NB4 (cell line): ENCODE measurements at regions not wholly inside any gene's neighbourhood (a gene's known extent, or its start where the extent isn't known, plus 50 kb on each side); places are given as distances from the start of the nearest gene placed in this dataset.

Source experiments
- DNase-seq: peaks from one replicate; pipeline ENCODE4 v3.0.0; 2010; ENCODE audit warnings: low read depth
- H3K4me3 ChIP-seq: one replicate; pipeline ENCODE4 v1.5.1; 2011; ENCODE audit warnings: mild to moderate bottlenecking, low read depth, low read length, moderate library complexity
- MYC ChIP-seq: IDR thresholded peaks from 2 replicates; pipeline ENCODE4 v1.6.1; 2011; ENCODE audit warnings: low read depth, low read length
- POLR2A ChIP-seq: IDR thresholded peaks from 2 replicates; pipeline ENCODE4 v1.6.1; 2011; ENCODE audit warnings: mild to moderate bottlenecking; ENCODE audit not compliant: insufficient read length; ENCODE audit errors: extremely low read depth
- TF ChIP-seq, protein P1 (sequence below): IDR thresholded peaks from 2 replicates; pipeline ENCODE4 v1.6.1; 2011; ENCODE audit warnings: low read depth, low read length
- TF ChIP-seq, protein P2 (sequence below): IDR thresholded peaks from one replicate; pipeline ENCODE4 v1.5.1; 2012; ENCODE audit warnings: low read depth, low read length

DNA sequence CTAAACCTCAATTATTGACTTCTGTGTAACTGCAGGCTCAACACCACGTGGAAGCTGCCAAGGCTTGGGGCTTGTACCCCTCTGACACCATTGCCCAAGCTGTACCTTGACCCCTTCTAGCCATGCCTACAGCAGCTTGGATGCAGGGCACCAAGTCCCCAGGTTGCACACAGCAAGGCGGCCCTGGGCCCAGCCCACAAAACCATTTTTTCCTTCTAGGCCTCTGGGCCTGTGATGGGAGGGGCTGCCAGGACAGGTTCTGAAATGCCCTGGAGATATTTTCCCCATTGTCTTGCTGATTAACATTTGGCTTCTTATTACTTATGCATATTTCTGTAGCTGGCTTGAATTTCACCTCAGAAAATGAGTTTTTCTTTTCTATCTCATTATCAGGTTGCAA is 610.0 kb upstream of the LRRN3 start:
- TF ChIP-seq, protein P1, sequence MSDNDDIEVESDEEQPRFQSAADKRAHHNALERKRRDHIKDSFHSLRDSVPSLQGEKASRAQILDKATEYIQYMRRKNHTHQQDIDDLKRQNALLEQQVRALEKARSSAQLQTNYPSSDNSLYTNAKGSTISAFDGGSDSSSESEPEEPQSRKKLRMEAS, result no peak
- TF ChIP-seq MYC (no peak), POLR2A (no peak)
- TF ChIP-seq, protein P2, sequence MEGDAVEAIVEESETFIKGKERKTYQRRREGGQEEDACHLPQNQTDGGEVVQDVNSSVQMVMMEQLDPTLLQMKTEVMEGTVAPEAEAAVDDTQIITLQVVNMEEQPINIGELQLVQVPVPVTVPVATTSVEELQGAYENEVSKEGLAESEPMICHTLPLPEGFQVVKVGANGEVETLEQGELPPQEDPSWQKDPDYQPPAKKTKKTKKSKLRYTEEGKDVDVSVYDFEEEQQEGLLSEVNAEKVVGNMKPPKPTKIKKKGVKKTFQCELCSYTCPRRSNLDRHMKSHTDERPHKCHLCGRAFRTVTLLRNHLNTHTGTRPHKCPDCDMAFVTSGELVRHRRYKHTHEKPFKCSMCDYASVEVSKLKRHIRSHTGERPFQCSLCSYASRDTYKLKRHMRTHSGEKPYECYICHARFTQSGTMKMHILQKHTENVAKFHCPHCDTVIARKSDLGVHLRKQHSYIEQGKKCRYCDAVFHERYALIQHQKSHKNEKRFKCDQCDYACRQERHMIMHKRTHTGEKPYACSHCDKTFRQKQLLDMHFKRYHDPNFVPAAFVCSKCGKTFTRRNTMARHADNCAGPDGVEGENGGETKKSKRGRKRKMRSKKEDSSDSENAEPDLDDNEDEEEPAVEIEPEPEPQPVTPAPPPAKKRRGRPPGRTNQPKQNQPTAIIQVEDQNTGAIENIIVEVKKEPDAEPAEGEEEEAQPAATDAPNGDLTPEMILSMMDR, result no peak
- no peak for DNase-seq
- H3K4me3 ChIP-seq, result no peak overlapping the region

DNA sequence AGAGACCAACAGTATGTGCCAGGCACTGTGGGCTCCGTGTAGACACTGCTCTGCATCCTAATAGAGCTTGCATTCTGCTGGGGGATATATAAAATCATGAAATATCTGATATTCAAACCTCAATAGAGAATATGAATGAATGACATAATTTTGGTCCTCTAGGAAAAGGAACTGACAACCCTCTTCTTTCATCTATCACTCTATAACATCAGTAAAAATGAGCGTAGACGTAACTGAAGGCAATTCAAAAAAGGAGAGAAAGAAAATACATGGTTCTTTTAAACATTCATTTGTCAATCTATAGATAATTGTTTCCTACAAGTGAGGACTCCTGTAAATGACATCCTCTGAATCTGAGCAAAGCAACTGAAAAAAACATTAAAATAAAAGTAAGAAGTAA is 607.4 kb upstream of the LRRN3 start:
- H3K4me3 ChIP-seq, result no peak overlapping the region
- TF ChIP-seq MYC (no peak), POLR2A (no peak)
- TF ChIP-seq, protein P1, result no peak
- TF ChIP-seq, protein P2, result no peak
- no peak for DNase-seq

DNA sequence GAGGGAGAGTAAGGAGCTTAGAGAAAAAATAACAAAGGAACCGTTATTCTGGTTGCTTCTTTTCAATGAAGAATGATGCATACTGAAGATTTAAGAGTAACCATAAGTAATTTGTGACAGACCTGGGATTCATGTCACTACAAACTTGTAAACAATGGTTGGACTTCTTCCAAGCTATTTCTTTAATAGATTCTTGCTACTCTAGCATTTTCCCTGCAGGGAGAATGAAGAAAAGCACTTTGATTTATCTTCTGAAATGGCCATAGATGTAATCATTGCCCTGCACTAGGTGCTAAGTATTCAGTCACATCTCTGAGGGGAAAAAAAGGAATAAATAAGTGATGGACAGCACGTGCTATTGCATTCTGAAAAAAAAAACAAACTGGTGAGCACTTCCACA is 606.6 kb upstream of the LRRN3 start:
- DNase-seq, result no peak
- no peak for TF ChIP-seq MYC
- no peak for TF ChIP-seq POLR2A
- TF ChIP-seq, protein P1, result no peak
- TF ChIP-seq, protein P2, result no peak
- H3K4me3 ChIP-seq, result no peak overlapping the region

DNA sequence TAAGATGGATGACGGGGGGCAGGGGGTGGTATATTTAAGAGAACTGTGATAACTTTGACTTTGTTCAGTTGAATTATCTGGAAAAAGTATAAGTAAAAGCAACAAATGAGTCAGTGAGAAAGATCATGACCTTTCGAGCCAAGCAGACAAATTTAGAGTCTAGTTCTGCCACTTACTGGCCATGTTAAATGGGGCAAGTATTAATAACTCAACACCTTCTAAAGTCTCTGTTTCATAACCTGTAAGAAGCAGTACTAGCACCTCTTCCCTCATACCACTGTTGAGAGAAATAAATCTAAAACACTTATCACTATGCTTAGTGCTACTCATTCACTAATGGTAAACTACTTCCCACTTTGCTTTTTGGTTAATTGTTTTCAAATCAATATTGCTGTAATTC is 604.4 kb upstream of the LRRN3 start:
- H3K4me3 ChIP-seq, result no peak overlapping the region
- no peak for DNase-seq
- TF ChIP-seq, protein P1, result no peak

DNA sequence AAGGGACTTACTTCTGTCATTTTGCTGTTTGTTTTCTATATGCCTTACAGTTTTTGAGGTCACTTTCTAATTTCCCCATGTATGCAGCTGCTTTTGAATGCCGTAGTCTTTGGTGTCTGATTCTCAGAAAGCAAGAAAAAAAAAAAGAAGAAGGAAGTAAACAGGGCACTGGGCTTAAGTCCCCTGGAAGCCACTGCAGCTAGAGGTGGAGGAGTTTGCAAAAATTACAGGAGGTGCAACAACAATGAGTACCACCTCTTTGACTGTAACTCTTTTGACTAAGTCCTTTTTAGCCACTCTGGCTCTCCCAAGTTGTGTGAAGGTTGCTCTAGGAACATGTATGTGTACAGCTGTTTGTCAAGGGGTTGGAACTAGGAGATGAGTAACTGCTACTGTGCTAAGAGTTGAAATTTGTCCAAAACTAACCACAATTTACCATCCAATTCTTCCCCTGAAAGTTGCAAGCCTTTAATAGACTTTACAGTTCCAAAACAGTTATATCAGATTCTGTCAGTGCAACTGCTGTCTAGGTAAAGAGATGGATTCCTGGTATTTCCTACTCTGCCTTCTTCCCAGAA is 588.0 kb upstream of the LRRN3 start:
- H3K4me3 ChIP-seq, result no peak overlapping the region
- no peak for DNase-seq
- no peak for TF ChIP-seq MYC
- TF ChIP-seq, protein P1, result no peak
- no peak for TF ChIP-seq POLR2A
- TF ChIP-seq, protein P2, result no peak

DNA sequence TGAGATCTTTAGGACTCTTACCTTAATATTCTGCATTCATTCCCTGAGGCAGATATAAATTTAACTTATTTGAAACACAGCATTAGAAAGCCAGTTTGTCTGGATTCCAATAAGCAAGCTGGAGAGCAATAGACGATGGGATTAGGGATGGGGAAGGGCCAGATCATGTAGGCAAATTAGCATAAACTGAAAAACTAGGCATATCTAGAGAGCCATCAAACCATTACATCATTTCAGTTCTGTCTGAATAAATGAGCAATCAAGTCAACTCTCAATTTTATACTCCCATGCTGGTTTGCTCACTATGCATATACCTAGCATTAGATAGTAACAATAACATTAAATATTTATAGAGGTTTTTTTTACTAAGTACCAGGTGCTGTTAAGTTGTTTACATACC is 583.6 kb upstream of the LRRN3 start:
- no peak overlapping the region for H3K4me3 ChIP-seq
- DNase-seq, result no peak
- TF ChIP-seq POLR2A, result no peak
- TF ChIP-seq, protein P2, result no peak
